Cardiac fibroblast (primary cell): ENCODE measurements at regions not wholly inside any gene's neighbourhood (a gene's known extent, or its start where the extent isn't known, plus 50 kb on each side); places are given as distances from the start of the nearest gene placed in this dataset.

Source experiments
- DNase-seq, 2 donors: peaks; one replicate each; pipeline versions ENCODE4 v3.0.0 to v3.0.0-alpha.2; 2010; ENCODE audit warnings: low read depth in 2 of 2
- H3K4me3 ChIP-seq, 2 donors: replicated peaks in 1 of 2; 1 replicate in 1 of 2; 2 replicates in 1 of 2; pipeline ENCODE4 v1.5.1; 2011; ENCODE audit warnings: low read depth in 2 of 2, low read length in 2 of 2, mild to moderate bottlenecking in 2 of 2, moderate library complexity in 1 of 2
- TF ChIP-seq, protein P1 (sequence below): IDR thresholded peaks from one replicate; pipeline ENCODE4 v1.5.1; 2011; ENCODE audit warnings: low read depth, mild to moderate bottlenecking, low read length, inconsistent platforms

DNA sequence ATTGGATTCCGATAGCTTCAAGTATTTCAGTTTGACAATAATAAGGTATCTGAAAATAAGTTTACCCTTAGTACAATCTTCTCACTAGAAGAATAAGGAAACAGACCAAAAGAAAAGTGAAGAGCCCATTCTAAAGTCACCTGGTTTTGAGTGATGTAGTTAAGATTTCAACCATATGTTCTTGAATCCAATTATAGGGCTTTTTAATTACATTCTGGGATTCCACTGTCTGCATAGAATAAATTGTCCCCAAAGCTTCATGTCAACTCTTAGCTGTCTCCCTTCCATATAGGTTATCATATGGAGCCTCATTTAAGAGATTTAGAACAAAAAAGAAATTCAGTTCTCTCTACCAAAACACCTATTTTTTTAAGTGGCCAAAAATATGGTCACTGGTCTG is 1158.8 kb downstream of the IGSF11 start:
- TF ChIP-seq, protein P1, sequence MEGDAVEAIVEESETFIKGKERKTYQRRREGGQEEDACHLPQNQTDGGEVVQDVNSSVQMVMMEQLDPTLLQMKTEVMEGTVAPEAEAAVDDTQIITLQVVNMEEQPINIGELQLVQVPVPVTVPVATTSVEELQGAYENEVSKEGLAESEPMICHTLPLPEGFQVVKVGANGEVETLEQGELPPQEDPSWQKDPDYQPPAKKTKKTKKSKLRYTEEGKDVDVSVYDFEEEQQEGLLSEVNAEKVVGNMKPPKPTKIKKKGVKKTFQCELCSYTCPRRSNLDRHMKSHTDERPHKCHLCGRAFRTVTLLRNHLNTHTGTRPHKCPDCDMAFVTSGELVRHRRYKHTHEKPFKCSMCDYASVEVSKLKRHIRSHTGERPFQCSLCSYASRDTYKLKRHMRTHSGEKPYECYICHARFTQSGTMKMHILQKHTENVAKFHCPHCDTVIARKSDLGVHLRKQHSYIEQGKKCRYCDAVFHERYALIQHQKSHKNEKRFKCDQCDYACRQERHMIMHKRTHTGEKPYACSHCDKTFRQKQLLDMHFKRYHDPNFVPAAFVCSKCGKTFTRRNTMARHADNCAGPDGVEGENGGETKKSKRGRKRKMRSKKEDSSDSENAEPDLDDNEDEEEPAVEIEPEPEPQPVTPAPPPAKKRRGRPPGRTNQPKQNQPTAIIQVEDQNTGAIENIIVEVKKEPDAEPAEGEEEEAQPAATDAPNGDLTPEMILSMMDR = no peak
- DNase-seq = no peak
- H3K4me3 ChIP-seq = no peak overlapping the region

GRCh38 chr3:117880638-117881037 is 1154.0 kb downstream of the IGSF11 start:
- TF ChIP-seq, protein P1 = no peak
- DNase-seq = no peak

GRCh38 chr3:117881210-117881609 is 1153.4 kb downstream of the IGSF11 start:
- TF ChIP-seq, protein P1 = no peak
- DNase-seq = no peak
- no peak overlapping the region for H3K4me3 ChIP-seq

More at GRCh38 chr3:117880638-117881037, 1154.0 kb downstream of the IGSF11 start:
- no peak overlapping the region for H3K4me3 ChIP-seq

DNA sequence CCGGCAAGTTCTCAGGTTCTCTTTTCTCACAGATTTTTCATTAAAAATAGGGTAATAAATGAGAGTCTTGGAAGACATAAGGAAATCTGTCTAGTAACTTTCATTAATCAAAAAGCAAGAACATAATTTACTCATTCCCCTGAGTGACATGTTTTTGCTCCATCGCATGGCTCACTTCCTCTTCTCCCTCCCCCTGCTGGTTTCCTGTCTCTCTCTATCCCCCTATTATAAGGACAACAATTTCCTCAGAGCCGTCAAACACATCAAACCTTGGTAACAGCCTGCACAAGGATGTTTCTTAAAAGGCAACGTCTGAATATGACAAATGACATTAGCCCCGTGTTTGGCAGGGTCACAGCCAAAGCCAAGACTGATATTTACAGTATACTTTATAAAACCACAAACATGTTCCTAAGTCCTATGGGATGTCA is 1149.6 kb downstream of the IGSF11 start:
- no peak overlapping the region for H3K4me3 ChIP-seq
- TF ChIP-seq, protein P1 = no peak
- peak; percentile 3 to 6 for DNase-seq

DNA sequence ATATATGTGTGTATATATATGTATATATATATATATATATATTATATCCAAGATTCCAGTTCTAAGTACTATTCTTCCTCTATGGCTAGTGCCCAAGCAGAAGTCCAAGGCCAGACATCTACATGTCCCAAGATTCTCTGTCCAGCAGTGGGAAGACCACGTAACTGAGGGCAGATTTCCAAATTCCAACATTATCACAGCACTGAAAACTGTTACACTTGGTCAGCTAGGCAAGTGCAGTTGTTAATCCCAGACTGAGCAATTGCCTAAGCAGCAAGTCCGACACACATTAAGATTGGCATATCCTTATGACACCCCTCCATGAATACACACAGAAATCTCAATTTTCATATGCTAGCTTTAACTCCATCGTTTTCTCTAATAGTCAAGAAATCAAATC is 1148.5 kb downstream of the IGSF11 start:
- TF ChIP-seq, protein P1 = no peak
- DNase-seq = peak in 1 of 2 donors; percentile 3
- H3K4me3 ChIP-seq = no peak overlapping the region

- no peak overlapping the region for H3K4me3 ChIP-seq
- TF ChIP-seq, protein P1 = no peak
- DNase-seq = no peak
These were observed 1147.6 kb downstream of the IGSF11 start for GRCh38 chr3:117887031-117887430.

GRCh38 chr3:117887901-117888300 is 1146.7 kb downstream of the IGSF11 start:
- DNase-seq = no peak
- TF ChIP-seq, protein P1 = no peak
- no peak overlapping the region for H3K4me3 ChIP-seq
